ENCODE measurements at regions not wholly inside any gene's neighbourhood (a gene's known extent, or its start where the extent isn't known, plus 50 kb on each side); places are given as distances from the start of the nearest gene placed in this dataset.

DNA sequence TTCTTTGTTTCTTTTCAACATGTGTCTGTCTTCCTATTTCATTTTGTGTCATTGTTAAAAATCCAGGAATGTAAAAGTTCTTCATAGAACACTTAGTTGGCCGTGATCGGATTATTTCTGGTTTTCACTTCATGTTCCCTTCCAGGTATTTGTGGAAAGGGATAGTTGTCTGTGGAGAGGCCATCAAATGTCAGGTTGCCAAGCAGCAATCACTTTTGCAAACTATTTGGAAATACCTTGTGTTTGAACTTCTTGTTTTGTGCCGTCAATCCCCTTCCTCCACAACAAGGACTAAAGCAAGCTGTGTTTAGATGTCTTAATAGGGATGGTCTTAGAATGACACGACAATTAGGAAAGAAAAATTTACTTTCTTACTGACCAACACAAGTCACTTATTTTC, 116.9 kb upstream of the MPDZ start:
- TF ChIP-seq TCF4 (CRISPR knock-in tag; IDR thresholded peaks at IDR 0.05; ENCODE audit: borderline replicate concordance), result no peak
- TF ChIP-seq ZFP30 (CRISPR knock-in tag; IDR thresholded peaks at IDR 0.05), result no peak

Measured in SK-N-SH treated with all-trans-retinoic acid at 6 μM for 48 hours (cell line).